Left colon (tissue), 2 donors: ENCODE measurements at regions not wholly inside any gene's neighbourhood (a gene's known extent, or its start where the extent isn't known, plus 50 kb on each side); places are given as distances from the start of the nearest gene placed in this dataset.

Source experiments
- ATAC-seq: fragments of 200-7000 bp; cut with Tn5 transposase; one replicate; pipeline ENCODE4 v1.9.1; 2020; ENCODE audit warnings: mild to moderate bottlenecking, moderate library complexity
- DNase-seq, 2 donors: peaks; one replicate each; pipeline ENCODE4 v3.0.0-alpha.2; 2020
- intact Hi-C, 2 donors: fragments of 100-400 bp; cut with DNase I in 1 of 2; cut with micrococcal nuclease in 1 of 2; formaldehyde crosslinking; loops; one replicate each; pipeline versions ENCODE4 v1.11.2 to v1.14.0; 2022; cut with DNase I, micrococcal nuclease
- donor health status: DM: no; HTN: no; CAD: no.
- donor health status: DM: yes; HTN: yes; CAD: no.

GRCh38 chr7:40918701-40919271 is 784.0 kb downstream of the SUGCT start:
- ATAC-seq (no peak), DNase-seq (no peak)
- intact Hi-C loops = no loop called here

- ATAC-seq = no peak
- DNase-seq = no peak
- intact Hi-C loops = no loop called here
Observed at GRCh38 chr7:40916813-40917212, 782.0 kb downstream of the SUGCT start.

DNA sequence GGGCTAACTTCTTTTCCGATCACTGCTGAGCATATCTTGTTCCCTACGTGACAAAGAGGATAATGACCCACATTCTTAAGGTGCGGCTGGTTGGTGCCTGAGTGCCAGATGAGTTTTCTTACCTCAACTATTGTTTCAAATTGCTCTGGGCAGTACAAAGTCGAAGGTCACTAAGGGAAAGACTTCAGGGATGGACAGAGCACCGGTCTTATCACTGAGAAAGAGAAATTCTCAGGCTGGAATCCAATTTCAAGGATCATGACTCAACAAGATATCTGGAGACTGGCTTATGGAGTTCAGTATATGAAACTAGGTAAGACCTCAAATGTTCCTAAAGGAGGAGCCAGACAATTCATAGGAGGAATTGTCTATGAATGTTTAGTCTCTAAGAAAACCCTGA is 780.3 kb downstream of the SUGCT start:
- intact Hi-C loops = no loop called here
- ATAC-seq (no peak), DNase-seq (no peak)
